Suprapubic skin (tissue), 3 donors: ENCODE measurements at regions not wholly inside any gene's neighbourhood (a gene's known extent, or its start where the extent isn't known, plus 50 kb on each side); places are given as distances from the start of the nearest gene placed in this dataset.

Experiments used
- EP300 ChIP-seq: sonication (generic); formaldehyde crosslinking; IDR thresholded peaks from one replicate; pipeline ENCODE4 v1.6.1; 2017; ENCODE audit warnings: antibody characterized with exemption
- TF ChIP-seq, protein P1 (sequence below), 2 donors: fragments of 200-600 bp in 1 of 2; fragments of 450-650 bp in 1 of 2; sonication (generic) in 1 of 2; IDR thresholded peaks; one replicate each; pipeline ENCODE4 v1.5.1; 2016 to 2019; ENCODE audit warnings: antibody characterized with exemption in 2 of 2, mild to moderate bottlenecking in 1 of 2, moderate library complexity in 1 of 2

DNA sequence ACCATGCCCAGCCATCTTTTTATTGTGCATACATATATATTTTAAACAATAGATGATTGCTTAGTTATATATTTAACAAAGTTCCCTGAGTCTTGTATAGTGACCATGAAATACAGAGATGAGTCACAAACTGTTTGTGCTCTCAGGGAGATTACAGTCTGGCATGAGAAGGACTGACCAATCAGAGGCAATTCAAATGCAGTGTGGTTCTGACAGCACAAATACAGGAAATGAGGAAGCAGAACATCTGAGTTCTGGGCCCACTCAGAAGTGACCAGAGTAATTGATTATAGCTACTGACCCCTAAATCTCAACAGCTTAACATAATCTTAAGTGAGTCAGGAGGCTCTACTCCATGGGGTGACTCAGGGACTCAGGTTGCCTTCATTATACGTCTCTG, 534.5 kb downstream of the OMA1 start:
- TF ChIP-seq, protein P1, sequence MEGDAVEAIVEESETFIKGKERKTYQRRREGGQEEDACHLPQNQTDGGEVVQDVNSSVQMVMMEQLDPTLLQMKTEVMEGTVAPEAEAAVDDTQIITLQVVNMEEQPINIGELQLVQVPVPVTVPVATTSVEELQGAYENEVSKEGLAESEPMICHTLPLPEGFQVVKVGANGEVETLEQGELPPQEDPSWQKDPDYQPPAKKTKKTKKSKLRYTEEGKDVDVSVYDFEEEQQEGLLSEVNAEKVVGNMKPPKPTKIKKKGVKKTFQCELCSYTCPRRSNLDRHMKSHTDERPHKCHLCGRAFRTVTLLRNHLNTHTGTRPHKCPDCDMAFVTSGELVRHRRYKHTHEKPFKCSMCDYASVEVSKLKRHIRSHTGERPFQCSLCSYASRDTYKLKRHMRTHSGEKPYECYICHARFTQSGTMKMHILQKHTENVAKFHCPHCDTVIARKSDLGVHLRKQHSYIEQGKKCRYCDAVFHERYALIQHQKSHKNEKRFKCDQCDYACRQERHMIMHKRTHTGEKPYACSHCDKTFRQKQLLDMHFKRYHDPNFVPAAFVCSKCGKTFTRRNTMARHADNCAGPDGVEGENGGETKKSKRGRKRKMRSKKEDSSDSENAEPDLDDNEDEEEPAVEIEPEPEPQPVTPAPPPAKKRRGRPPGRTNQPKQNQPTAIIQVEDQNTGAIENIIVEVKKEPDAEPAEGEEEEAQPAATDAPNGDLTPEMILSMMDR (IDR thresholded peaks at IDR 0.05) = no peak
- TF ChIP-seq EP300 = no peak
